Head of caudate nucleus (tissue), 42 donors: ENCODE measurements at regions not wholly inside any gene's neighbourhood (a gene's known extent, or its start where the extent isn't known, plus 50 kb on each side); places are given as distances from the start of the nearest gene placed in this dataset.
"Not testable (repeated sequence)": the region's sequence is repeated elsewhere in the genome, so short reads cannot be mapped to it uniquely, and the experiment has no call there.

Source experiments
- DNase-seq, 42 donors: peaks; one replicate each; pipeline versions ENCODE4 v3.0.0 to v3.0.0-alpha.2; 2020 to 2021; ENCODE audit warnings: mixed read lengths in 7 of 42
- intact Hi-C: fragments of 100-400 bp; cut with DNase I; formaldehyde crosslinking; loops from one replicate; pipeline ENCODE4 v1.15.0; 2022

GRCh38 chr12:40431169-40431568 lies 206.4 kb downstream of the LRRK2 start:
- intact Hi-C loops = no loop called here
- DNase-seq = no peak

- intact Hi-C loops = no loop called here
- DNase-seq = no peak
These were observed 210.5 kb downstream of the LRRK2 start for GRCh38 chr12:40435251-40435650.

GRCh38 chr12:40435951-40436350 lies 211.2 kb downstream of the LRRK2 start:
- DNase-seq = no peak
- intact Hi-C loops = no loop called here

GRCh38 chr12:40436564-40436963 lies 211.8 kb downstream of the LRRK2 start:
- intact Hi-C loops = no loop called here
- no peak for DNase-seq

GRCh38 chr12:40439771-40440492 lies 215.1 kb downstream of the LRRK2 start:
- intact Hi-C loops = no loop called here
- no peak for DNase-seq

- intact Hi-C loops = no loop called here
- no peak for DNase-seq
These were observed 219.4 kb downstream of the LRRK2 start for GRCh38 chr12:40444174-40444573.

- no peak for DNase-seq
- intact Hi-C loops = no loop called here
These were observed 221.6 kb downstream of the LRRK2 start for GRCh38 chr12:40446385-40446784.

GRCh38 chr12:40448523-40448922 lies 223.7 kb downstream of the LRRK2 start:
- intact Hi-C loops, DNase-seq: not testable (repeated sequence)

- intact Hi-C loops = no loop called here
- DNase-seq = no peak
These were observed 226.9 kb downstream of the LRRK2 start for GRCh38 chr12:40451661-40452060.

- DNase-seq = no peak
- intact Hi-C loops = no loop called here
These were observed 228.1 kb upstream of the CNTN1 start for GRCh38 chr12:40464121-40464520.

GRCh38 chr12:40469736-40470135 lies 222.5 kb upstream of the CNTN1 start:
- intact Hi-C loops = no loop called here
- DNase-seq = no peak

- intact Hi-C loops = no loop called here
- DNase-seq = no peak
These were observed 218.3 kb upstream of the CNTN1 start for GRCh38 chr12:40473962-40474361.

GRCh38 chr12:40474630-40475029 lies 217.6 kb upstream of the CNTN1 start:
- DNase-seq = no peak
- intact Hi-C loops = no loop called here

- no peak for DNase-seq
These were observed 192.4 kb upstream of the CNTN1 start for GRCh38 chr12:40499856-40500255.

GRCh38 chr12:40502322-40502721 lies 189.9 kb upstream of the CNTN1 start:
- DNase-seq = no peak
- intact Hi-C loops = no loop called here

More at GRCh38 chr12:40499856-40500255, 192.4 kb upstream of the CNTN1 start:
- intact Hi-C loops = no loop called here

GRCh38 chr12:40505327-40505726 lies 186.9 kb upstream of the CNTN1 start:
- intact Hi-C loops = no loop called here
- DNase-seq = no peak

GRCh38 chr12:40508421-40508820 lies 183.8 kb upstream of the CNTN1 start:
- no peak for DNase-seq
- intact Hi-C loops = no loop called here

GRCh38 chr12:40511341-40511740 lies 180.9 kb upstream of the CNTN1 start:
- intact Hi-C loops = no loop called here
- no peak for DNase-seq

- intact Hi-C loops = no loop called here
- DNase-seq = no peak
These were observed 177.0 kb upstream of the CNTN1 start for GRCh38 chr12:40515041-40515816.

- no peak for DNase-seq
- intact Hi-C loops = no loop called here
These were observed 169.4 kb upstream of the CNTN1 start for GRCh38 chr12:40522837-40523236.

GRCh38 chr12:40525054-40525453 lies 167.2 kb upstream of the CNTN1 start:
- intact Hi-C loops = no loop called here

More at GRCh38 chr12:40525054-40525453, 167.2 kb upstream of the CNTN1 start:
- DNase-seq = no peak
